VCaP (cell line): ENCODE measurements at regions not wholly inside any gene's neighbourhood (a gene's known extent, or its start where the extent isn't known, plus 50 kb on each side); places are given as distances from the start of the nearest gene placed in this dataset.

ENCODE experiments used
- H3K27ac ChIP-seq: fragments of 450-650 bp; 2 replicates; pipeline ENCODE4 v1.5.1; 2017
- CTCF ChIP-seq: fragments of 450-650 bp; conservative IDR thresholded peaks from 2 replicates; pipeline ENCODE4 v1.5.1; 2017; ENCODE audit warnings: mild to moderate bottlenecking, moderate library complexity

- no peak overlapping the region for H3K27ac ChIP-seq
- TF ChIP-seq CTCF: no peak
Measured at GRCh38 chr17:13694934-13695333, 93.2 kb upstream of the HS3ST3A1 start.

GRCh38 chr17:13698832-13699231 lies 97.1 kb upstream of the HS3ST3A1 start:
- H3K27ac ChIP-seq: no peak overlapping the region
- no peak for TF ChIP-seq CTCF

GRCh38 chr17:13699261-13699660 lies 97.5 kb upstream of the HS3ST3A1 start:
- no peak for TF ChIP-seq CTCF
- no peak overlapping the region for H3K27ac ChIP-seq

GRCh38 chr17:13702266-13702665 lies 100.5 kb upstream of the HS3ST3A1 start:
- no peak for TF ChIP-seq CTCF
- H3K27ac ChIP-seq: no peak overlapping the region

- no peak for TF ChIP-seq CTCF
- no peak overlapping the region for H3K27ac ChIP-seq
Measured at GRCh38 chr17:13704333-13704732, 102.6 kb upstream of the HS3ST3A1 start.

GRCh38 chr17:13705221-13705620 lies 103.5 kb upstream of the HS3ST3A1 start:
- no peak for TF ChIP-seq CTCF
- no peak overlapping the region for H3K27ac ChIP-seq

GRCh38 chr17:13721705-13722104 lies 120.0 kb upstream of the HS3ST3A1 start:
- no peak for TF ChIP-seq CTCF
- no peak overlapping the region for H3K27ac ChIP-seq
